GM19035 (cell line): ENCODE measurements at regions not wholly inside any gene's neighbourhood (a gene's known extent, or its start where the extent isn't known, plus 50 kb on each side); places are given as distances from the start of the nearest gene placed in this dataset.

Source experiments
- ATAC-seq: cut with Tn5 transposase; IDR thresholded peaks from one replicate; pipeline ENCODE4 v1.9.1; 2021; ENCODE audit not compliant: unreplicated experiment

GRCh38 chr11:121755191-121755590 is 302.4 kb upstream of the SORL1-AS1 start:
- no peak for ATAC-seq

DNA sequence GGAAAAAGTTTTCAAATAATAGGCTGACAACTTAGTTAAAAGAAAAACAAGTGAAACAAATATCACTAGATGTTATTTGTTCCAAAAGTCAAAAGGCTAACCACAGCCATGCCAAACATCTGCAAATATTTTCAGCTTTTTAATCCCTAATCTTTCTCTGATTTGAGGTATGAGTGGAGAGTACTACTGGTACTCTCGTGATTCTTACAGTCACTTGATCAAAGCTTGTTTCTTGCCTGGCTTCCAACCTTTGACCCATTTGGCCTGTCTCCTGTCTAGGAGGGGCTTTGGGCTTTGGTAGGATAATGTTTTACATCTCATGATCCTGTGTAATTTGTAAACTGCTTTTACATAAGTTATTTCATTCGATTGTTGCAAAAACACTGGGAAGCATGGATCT is 301.8 kb upstream of the SORL1-AS1 start:
- ATAC-seq = no peak

DNA sequence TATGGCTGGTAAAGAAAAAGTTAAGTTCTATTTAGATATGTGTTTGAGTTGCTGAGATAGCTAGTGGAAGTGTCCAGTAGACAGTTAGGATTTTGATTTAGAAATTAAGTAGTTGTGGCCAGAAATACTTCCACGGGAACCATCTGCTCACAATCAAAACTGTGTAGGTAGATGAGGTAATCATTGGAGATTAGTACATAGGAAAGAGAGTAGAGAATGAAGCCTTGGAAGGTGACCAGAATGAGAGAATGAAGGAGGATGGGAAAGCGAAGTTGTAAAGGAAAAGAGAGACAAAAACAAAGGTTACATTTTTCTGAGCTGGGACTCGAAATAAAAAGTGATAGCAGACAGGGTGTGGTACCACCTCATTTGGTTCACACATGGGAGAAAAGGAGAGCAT is 296.9 kb upstream of the SORL1-AS1 start:
- no peak for ATAC-seq

GRCh38 chr11:121748068-121748467 is 295.3 kb upstream of the SORL1-AS1 start:
- ATAC-seq = no peak

- no peak for ATAC-seq
Measured at GRCh38 chr11:121743285-121743684, 290.5 kb upstream of the SORL1-AS1 start.

DNA sequence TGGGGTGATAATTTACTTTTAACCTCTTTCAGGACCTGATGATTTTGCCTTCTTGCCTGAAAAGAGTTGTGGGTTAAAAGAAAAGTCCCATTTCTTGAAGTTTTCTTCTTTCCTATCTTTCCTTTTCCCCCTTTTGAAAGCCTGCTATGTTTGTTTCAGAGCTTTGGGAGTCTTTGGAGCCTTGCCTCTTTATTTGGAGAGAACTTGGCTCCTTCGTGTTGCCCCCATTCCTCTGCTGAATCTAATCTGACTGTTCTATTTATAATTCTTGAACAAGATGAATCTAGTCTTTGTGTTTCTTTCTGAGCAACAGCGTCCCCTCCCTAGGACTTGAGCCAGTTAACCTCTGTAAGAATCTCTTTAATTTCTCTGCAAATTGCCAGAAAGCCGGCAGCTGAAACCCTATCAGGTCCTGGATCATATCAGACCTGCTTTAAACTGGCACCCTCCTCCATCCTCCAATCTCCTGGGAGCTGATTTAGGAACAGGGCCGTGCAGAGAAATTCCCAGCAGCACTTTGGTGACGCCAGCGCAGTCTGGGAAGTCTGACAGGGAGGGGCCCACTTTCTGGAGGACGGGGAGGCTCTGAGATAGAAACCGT is 289.1 kb upstream of the SORL1-AS1 start:
- no peak for ATAC-seq

GRCh38 chr11:121741351-121741760 is 288.6 kb upstream of the SORL1-AS1 start:
- no peak for ATAC-seq

- ATAC-seq = no peak
Measured at GRCh38 chr11:121740902-121741301, 288.1 kb upstream of the SORL1-AS1 start.

DNA sequence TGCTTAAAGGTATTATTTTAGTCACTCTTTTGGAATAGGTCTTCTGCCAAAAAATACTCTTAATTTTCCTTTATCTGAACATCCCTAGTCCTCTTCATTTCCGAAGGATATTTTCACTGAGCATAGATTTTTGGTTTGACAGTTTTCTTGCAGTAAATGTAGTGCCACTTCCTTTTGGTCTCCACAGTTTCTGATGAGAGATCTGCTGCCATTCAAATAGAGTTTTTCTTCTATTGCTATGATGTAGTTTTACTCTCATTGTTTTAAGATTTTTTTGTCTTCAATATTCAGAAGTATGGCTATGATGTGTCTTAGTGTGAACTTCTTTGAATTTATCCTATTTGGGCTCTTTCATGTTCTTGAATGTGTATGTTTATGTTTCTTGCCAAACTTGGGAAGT is 281.1 kb upstream of the SORL1-AS1 start:
- ATAC-seq = no peak

DNA sequence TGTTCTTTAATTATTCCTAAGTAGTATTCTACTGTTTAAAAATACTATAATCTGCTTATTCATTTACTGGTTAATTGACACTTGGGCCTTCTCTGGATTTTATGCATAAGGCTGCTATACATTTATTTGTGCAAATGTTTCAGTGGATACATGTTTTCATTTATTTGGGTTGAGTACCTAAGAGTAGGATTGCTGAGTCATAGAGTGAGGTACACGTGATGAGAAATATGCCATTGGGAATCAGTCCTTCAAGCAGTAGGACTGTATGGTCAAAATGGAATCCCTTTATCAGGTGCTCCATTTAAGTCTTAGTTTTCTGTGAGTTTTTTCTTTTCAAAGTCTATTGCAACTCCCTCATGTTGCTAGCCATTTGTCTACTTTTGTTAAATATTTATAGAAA is 275.2 kb upstream of the SORL1-AS1 start:
- no peak for ATAC-seq

DNA sequence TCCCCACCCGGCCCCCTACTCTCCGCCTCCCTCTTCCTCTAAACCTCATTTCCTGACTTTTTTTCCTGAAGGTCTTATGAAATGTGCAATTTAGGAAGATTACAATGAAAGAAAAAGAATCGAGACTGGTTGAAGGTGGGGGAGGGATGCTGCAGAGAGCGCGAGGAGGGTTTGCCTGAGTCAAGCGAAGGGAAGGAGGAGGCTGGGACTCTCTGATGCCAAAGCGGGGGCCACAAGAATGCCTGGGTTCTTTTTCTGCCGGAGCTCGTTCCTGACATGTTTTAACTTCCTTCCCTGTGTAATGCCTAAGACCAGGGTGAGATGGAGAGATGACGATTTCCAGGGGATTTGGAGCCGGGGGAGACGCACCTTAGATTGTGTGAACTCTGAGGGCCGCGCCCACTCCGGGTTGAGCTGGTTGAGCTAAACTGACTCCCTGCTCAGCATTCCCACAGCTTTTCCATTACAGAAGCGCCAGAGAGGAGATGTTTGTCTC is 270.5 kb upstream of the SORL1-AS1 start:
- ATAC-seq = no peak

- ATAC-seq = no peak
Measured at GRCh38 chr11:121722431-121723245, 269.9 kb upstream of the SORL1-AS1 start.

- ATAC-seq = no peak
Measured at GRCh38 chr11:121721961-121722360, 269.2 kb upstream of the SORL1-AS1 start.

- ATAC-seq = no peak
Measured at GRCh38 chr11:121721448-121721847, 268.7 kb upstream of the SORL1-AS1 start.

- ATAC-seq = no peak
Measured at GRCh38 chr11:121717296-121717695, 264.5 kb upstream of the SORL1-AS1 start.

- ATAC-seq = no peak
Measured at GRCh38 chr11:121716060-121716459, 263.3 kb upstream of the SORL1-AS1 start.

DNA sequence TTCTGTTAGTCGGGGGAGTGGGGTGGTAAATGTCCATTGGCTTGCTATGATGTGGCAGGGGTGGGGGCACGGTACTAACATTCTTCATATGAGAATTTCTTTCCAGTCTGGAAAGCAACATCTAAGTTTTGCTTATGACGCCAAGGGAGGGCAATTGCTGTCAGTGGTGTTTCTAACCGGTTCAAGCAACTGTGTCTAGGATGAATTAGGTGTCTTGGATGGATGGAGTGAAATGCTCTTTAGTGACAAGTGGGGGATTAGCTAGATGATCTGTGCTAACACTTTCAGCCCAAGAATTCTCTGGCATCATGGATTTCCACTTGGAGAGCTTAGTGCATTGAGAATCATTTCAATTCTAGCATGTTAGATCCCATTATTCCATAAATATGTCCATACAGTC is 262.6 kb upstream of the SORL1-AS1 start:
- ATAC-seq = no peak

DNA sequence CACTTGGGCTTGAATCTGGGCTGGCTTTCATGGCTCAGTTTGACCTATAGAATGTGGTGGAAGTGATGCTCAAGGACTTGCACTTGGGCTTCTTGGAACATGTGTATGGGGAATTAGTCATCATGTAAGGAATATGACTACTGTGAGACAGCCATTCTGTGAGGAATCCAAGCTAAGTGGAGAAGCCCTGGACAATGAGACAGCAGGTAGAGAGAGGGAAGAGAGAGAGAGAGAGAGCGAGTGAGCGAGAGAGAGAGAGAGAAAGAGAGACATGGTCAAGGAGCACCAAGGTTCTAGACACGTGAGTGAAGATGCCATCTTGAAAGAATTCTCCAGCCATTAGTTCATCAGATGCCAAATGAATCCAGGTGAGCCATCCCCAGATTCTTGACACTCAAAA is 261.6 kb upstream of the SORL1-AS1 start:
- ATAC-seq = no peak

DNA sequence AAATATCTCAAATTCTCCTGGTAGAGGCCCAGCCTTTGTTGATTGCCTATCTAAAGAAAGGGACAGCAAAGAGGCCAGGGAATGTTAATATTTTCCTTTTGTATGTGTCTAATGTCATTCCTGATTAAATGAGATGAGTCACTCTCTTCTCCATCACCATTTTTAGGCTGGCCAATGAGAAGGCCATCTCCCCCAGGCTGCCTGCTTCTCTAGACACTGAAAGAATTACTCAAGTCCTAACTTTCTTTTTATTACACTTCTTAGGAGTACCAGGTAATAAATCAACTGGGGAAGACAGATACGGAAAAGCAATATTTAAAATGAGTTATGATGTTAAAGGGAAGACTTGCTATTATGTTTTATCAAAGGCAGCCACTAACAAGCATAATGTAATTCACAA is 259.2 kb upstream of the SORL1-AS1 start:
- no peak for ATAC-seq

GRCh38 chr11:121711236-121711635 is 258.5 kb upstream of the SORL1-AS1 start:
- no peak for ATAC-seq

- no peak for ATAC-seq
Measured at GRCh38 chr11:121706884-121707420, 254.2 kb upstream of the SORL1-AS1 start.

DNA sequence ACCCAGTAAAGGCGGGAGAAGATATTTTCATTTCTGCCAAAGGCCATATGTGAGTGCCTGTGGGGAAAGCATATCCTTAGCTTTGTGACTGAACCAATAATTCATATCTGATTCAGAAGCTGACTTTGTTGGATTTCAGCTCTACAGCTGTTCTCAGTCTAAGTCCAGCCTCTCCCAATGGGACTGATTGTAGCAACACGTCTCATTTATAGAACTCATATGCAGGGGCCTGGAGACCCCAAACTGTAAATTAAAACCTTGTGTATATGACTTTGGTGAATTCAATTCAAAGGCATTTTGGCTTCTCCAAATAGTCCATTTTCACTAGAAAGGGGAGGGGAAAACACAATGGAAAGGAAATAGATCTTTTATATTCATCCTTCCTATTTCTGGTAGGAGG is 250.4 kb upstream of the SORL1-AS1 start:
- ATAC-seq = no peak
